Mesothelial cell of epicardium (in vitro differentiated cells): ENCODE measurements at regions not wholly inside any gene's neighbourhood (a gene's known extent, or its start where the extent isn't known, plus 50 kb on each side); places are given as distances from the start of the nearest gene placed in this dataset.

Experiments used
- DNase-seq, 2 experiments: peaks; one replicate each; pipeline ENCODE4 v3.0.0; 2021; ENCODE audit warnings: low spot score in 2 of 2; ENCODE audit not compliant: unreplicated experiment in 2 of 2
- H3K27ac Mint-ChIP-seq: 2 replicates; pipeline ENCODE4 v1.8.0; 2021; ENCODE audit warnings: mixed read lengths
- H3K27me3 Mint-ChIP-seq: 2 replicates; pipeline ENCODE4 v1.8.0; 2021; ENCODE audit warnings: low read depth, mixed read lengths
- H3K36me3 Mint-ChIP-seq: 2 replicates; pipeline ENCODE4 v1.8.0; 2021; ENCODE audit warnings: mixed read lengths
- H3K4me1 Mint-ChIP-seq: 2 replicates; pipeline ENCODE4 v1.8.0; 2021; ENCODE audit warnings: mixed read lengths
- H3K4me3 Mint-ChIP-seq: 2 replicates; pipeline ENCODE4 v1.8.0; 2021; ENCODE audit warnings: mild to moderate bottlenecking, moderate library complexity, mixed read lengths
- H3K9me3 Mint-ChIP-seq: 2 replicates; pipeline ENCODE4 v1.8.0; 2021; ENCODE audit warnings: mixed read lengths
- CTCF ChIP-seq: fragments of 200-600 bp; sonication (generic); IDR thresholded peaks from one replicate; pipeline ENCODE4 v1.5.0; 2021; ENCODE audit warnings: antibody characterized with exemption; ENCODE audit not compliant: unreplicated experiment

- Mint-ChIP-seq H3K4me1 (no peaks in the 10 kb centered on the region), H3K27ac (no peak overlapping the region), H3K27me3 (peaks cover 1% of the 10 kb centered on the region), H3K36me3 (no peaks in the 10 kb centered on the region), H3K9me3 (no peaks in the 10 kb centered on the region), H3K4me3 (no peak overlapping the region)
- no peak for DNase-seq
- no peak for TF ChIP-seq CTCF
Observed at GRCh38 chr9:19701274-19701673, 87.6 kb downstream of the SLC24A2 start.

- no peaks in the 10 kb centered on the region for H3K9me3 Mint-ChIP-seq
- H3K27me3 Mint-ChIP-seq = peaks cover 1% of the 10 kb centered on the region
- no peaks in the 10 kb centered on the region for H3K4me1 Mint-ChIP-seq
- no peak overlapping the region for H3K27ac Mint-ChIP-seq
- H3K36me3 Mint-ChIP-seq = no peaks in the 10 kb centered on the region
- no peak for TF ChIP-seq CTCF
- H3K4me3 Mint-ChIP-seq = no peak overlapping the region
- DNase-seq = no peak
Observed at GRCh38 chr9:19700699-19701098, 88.1 kb downstream of the SLC24A2 start.

- Mint-ChIP-seq H3K36me3 (no peaks in the 10 kb centered on the region), H3K4me1 (no peaks in the 10 kb centered on the region), H3K27me3 (peaks cover 1% of the 10 kb centered on the region), H3K27ac (no peak overlapping the region), H3K9me3 (no peaks in the 10 kb centered on the region), H3K4me3 (no peak overlapping the region)
- DNase-seq = no peak
- TF ChIP-seq CTCF = no peak
Observed at GRCh38 chr9:19699756-19700155, 89.1 kb downstream of the SLC24A2 start.

- Mint-ChIP-seq H3K4me3 (no peak overlapping the region), H3K27ac (no peak overlapping the region)
Observed at GRCh38 chr9:19698960-19699359, 89.9 kb downstream of the SLC24A2 start.

GRCh38 chr9:19694601-19695000 lies 94.2 kb downstream of the SLC24A2 start:
- TF ChIP-seq CTCF = no peak
- no peak overlapping the region for H3K27ac Mint-ChIP-seq
- no peaks in the 10 kb centered on the region for H3K4me1 Mint-ChIP-seq
- H3K9me3 Mint-ChIP-seq = no peaks in the 10 kb centered on the region
- DNase-seq = no peak
- H3K4me3 Mint-ChIP-seq = no peak overlapping the region
- no peaks in the 10 kb centered on the region for H3K36me3 Mint-ChIP-seq
- H3K27me3 Mint-ChIP-seq = no peaks in the 10 kb centered on the region

More at GRCh38 chr9:19698960-19699359, 89.9 kb downstream of the SLC24A2 start:
- no peaks in the 10 kb centered on the region for H3K4me1 Mint-ChIP-seq
- TF ChIP-seq CTCF = no peak
- H3K9me3 Mint-ChIP-seq = no peaks in the 10 kb centered on the region
- DNase-seq = no peak
- peaks cover 1% of the 10 kb centered on the region for H3K27me3 Mint-ChIP-seq
- no peaks in the 10 kb centered on the region for H3K36me3 Mint-ChIP-seq

GRCh38 chr9:19690128-19690527 lies 98.7 kb downstream of the SLC24A2 start:
- Mint-ChIP-seq H3K4me1 (no peaks in the 10 kb centered on the region), H3K4me3 (no peak overlapping the region), H3K27ac (no peak overlapping the region), H3K9me3 (peaks cover 13% of the 10 kb centered on the region), H3K36me3 (no peaks in the 10 kb centered on the region), H3K27me3 (peaks cover 3% of the 10 kb centered on the region)
- no peak for DNase-seq
- no peak for TF ChIP-seq CTCF
